Left ventricle myocardium inferior (tissue), 1 donor: ENCODE measurements at regions not wholly inside any gene's neighbourhood (a gene's known extent, or its start where the extent isn't known, plus 50 kb on each side); places are given as distances from the start of the nearest gene placed in this dataset.

ENCODE experiments used
- DNase-seq: peaks from one replicate; pipeline ENCODE4 v3.0.0-alpha.2; 2020
- H3K27ac ChIP-seq: fragments of 200-600 bp; replicated peaks from 2 replicates; pipeline ENCODE4 v1.8.0; 2021
- H3K27me3 ChIP-seq: fragments of 200-600 bp; 2 replicates; pipeline ENCODE4 v1.8.0; 2021; ENCODE audit warnings: low read depth
- H3K36me3 ChIP-seq: fragments of 200-600 bp; 2 replicates; pipeline ENCODE4 v1.8.0; 2021
- H3K4me1 ChIP-seq: fragments of 200-600 bp; 2 replicates; pipeline ENCODE4 v1.8.0; 2021
- H3K4me3 ChIP-seq: fragments of 200-600 bp; 2 replicates; pipeline ENCODE4 v1.8.0; 2021; ENCODE audit warnings: mild to moderate bottlenecking, moderate library complexity
- H3K9me3 ChIP-seq: fragments of 200-600 bp; replicated peaks from 2 replicates; pipeline ENCODE4 v1.8.0; 2021
- CTCF ChIP-seq: fragments of 200-600 bp; IDR thresholded peaks from 2 replicates; pipeline ENCODE4 v1.8.0; 2021; ENCODE audit warnings: antibody characterized with exemption, mild to moderate bottlenecking, borderline replicate concordance
- intact Hi-C: fragments of 100-400 bp; cut with micrococcal nuclease; formaldehyde crosslinking; loops from one replicate; pipeline ENCODE4 v1.11.0; 2022
- donor health status: DM: no; HTN: yes; CAD: no; lungs with severe emphysema.

- H3K27me3 ChIP-seq, result peaks cover 23% of the 10 kb centered on the region
- H3K27ac ChIP-seq, result no peak overlapping the region
- TF ChIP-seq CTCF, result no peak
- H3K4me3 ChIP-seq, result no peak overlapping the region
- no peaks in the 10 kb centered on the region for H3K36me3 ChIP-seq
- no peaks in the 10 kb centered on the region for H3K9me3 ChIP-seq
- DNase-seq, result no peak
- peaks cover 14% of the 10 kb centered on the region for H3K4me1 ChIP-seq
- intact Hi-C loops, result no loop called here
These were observed 78.0 kb downstream of the RCN1 start for GRCh38 chr11:32168924-32169323.

GRCh38 chr11:32171445-32171844 lies 80.6 kb downstream of the RCN1 start:
- no peak for DNase-seq
- H3K36me3 ChIP-seq, result no peaks in the 10 kb centered on the region
- H3K27me3 ChIP-seq, result peaks cover 23% of the 10 kb centered on the region
- H3K9me3 ChIP-seq, result no peaks in the 10 kb centered on the region
- intact Hi-C loops, result no loop called here
- peaks cover 14% of the 10 kb centered on the region for H3K4me1 ChIP-seq
- no peak for TF ChIP-seq CTCF
- H3K27ac ChIP-seq, result no peak overlapping the region
- H3K4me3 ChIP-seq, result no peak overlapping the region

GRCh38 chr11:32172041-32172847 lies 81.4 kb downstream of the RCN1 start:
- no peak for DNase-seq
- Histone ChIP-seq H3K27me3 (peaks cover 23% of the 10 kb centered on the region), H3K4me3 (peak overlapping the region; percentile 56), H3K9me3 (no peaks in the 10 kb centered on the region), H3K4me1 (peaks cover 14% of the 10 kb centered on the region), H3K27ac (peak overlapping the region; percentile 44), H3K36me3 (no peaks in the 10 kb centered on the region)
- intact Hi-C loops, result no loop called here
- TF ChIP-seq CTCF, result no peak

GRCh38 chr11:32172848-32173834 lies 82.3 kb downstream of the RCN1 start:
- no peaks in the 10 kb centered on the region for H3K36me3 ChIP-seq
- TF ChIP-seq CTCF, result peak; percentile 75
- H3K27me3 ChIP-seq, result peaks cover 26% of the 10 kb centered on the region
- intact Hi-C loops, result no loop called here
- peak overlapping the region; percentile 56 for H3K4me3 ChIP-seq
- no peaks in the 10 kb centered on the region for H3K9me3 ChIP-seq
- H3K4me1 ChIP-seq, result peaks cover 14% of the 10 kb centered on the region
- peak overlapping the region; percentile 44 for H3K27ac ChIP-seq
- peak; percentile 48 for DNase-seq

GRCh38 chr11:32173977-32174376 lies 83.1 kb downstream of the RCN1 start:
- no peak for TF ChIP-seq CTCF
- Histone ChIP-seq H3K36me3 (no peaks in the 10 kb centered on the region), H3K27me3 (peaks cover 28% of the 10 kb centered on the region), H3K9me3 (no peaks in the 10 kb centered on the region), H3K27ac (no peak overlapping the region), H3K4me1 (peaks cover 14% of the 10 kb centered on the region), H3K4me3 (no peak overlapping the region)
- no peak for DNase-seq
- intact Hi-C loops, result no loop called here
